ENCODE measurements at regions not wholly inside any gene's neighbourhood (a gene's known extent, or its start where the extent isn't known, plus 50 kb on each side); places are given as distances from the start of the nearest gene placed in this dataset.

GRCh38 chr16:85173981-85174751 is 61.9 kb upstream of the CIBAR2 start:
- no peak overlapping the region for H4K12ac ChIP-seq (ENCODE audit: low read depth, low read length)
- H2AFZ ChIP-seq (ENCODE audit: insufficient read depth, low read length, poor library complexity) = no peak overlapping the region
- peaks cover 4% of the 10 kb centered on the region for H3K27me3 ChIP-seq (ENCODE audit: insufficient read depth, low read length)
- H3K18ac ChIP-seq (ENCODE audit: low read length) = peak overlapping the region; percentile 67
- H2BK12ac ChIP-seq (ENCODE audit: low read length) = peak overlapping the region; percentile 48
- peak overlapping the region; percentile 35 for H2BK5ac ChIP-seq (ENCODE audit: low read depth, low read length, poor library complexity)
- WGBS (ENCODE audit: extremely low coverage, insufficient coverage, insufficient read length) = no CpG with 5 or more reads among the region's 16 CpGs
- H3K36me3 ChIP-seq (ENCODE audit: control insufficient read depth in 1 of 2, insufficient read depth in 2 of 2, low read length in 2 of 2) = peaks cover 12 to 18% of the 10 kb centered on the region in 2 experiments
- peak overlapping the region; percentile 6 for H3K4ac ChIP-seq (ENCODE audit: low read depth, low read length)
- no peak overlapping the region for H3K9ac ChIP-seq (ENCODE audit: low read length)
- H3K9me3 ChIP-seq (ENCODE audit: insufficient read depth, low read depth, low read length) = peaks cover 3% of the 10 kb centered on the region
- peak overlapping the region; percentile 72 for H4K91ac ChIP-seq (ENCODE audit: low read depth, low read length)
- peaks cover 24 to 39% of the 10 kb centered on the region in 2 experiments for H3K4me1 ChIP-seq (ENCODE audit: control insufficient read depth in 1 of 2, insufficient read depth in 2 of 2, low read length in 2 of 2)
- peak overlapping the region; percentile 65 for H2BK120ac ChIP-seq (ENCODE audit: insufficient read depth, low read length, poor library complexity)
- no peak overlapping the region for H3K4me3 ChIP-seq (ENCODE audit: low read depth, low read length)
- peak overlapping the region; percentile 81 for H3K27ac ChIP-seq (ENCODE audit: low read depth, low read length)
- peak; percentile 69 to 77 for DNase-seq
- H4K8ac ChIP-seq (ENCODE audit: low read depth, low read length) = peak overlapping the region; percentile 17
- H3K4me2 ChIP-seq (ENCODE audit: low read length) = peak overlapping the region; percentile 46
- H2AK5ac ChIP-seq (ENCODE audit: low read length) = peak overlapping the region; percentile 40
- no peak overlapping the region for H3K23ac ChIP-seq (ENCODE audit: low read length)
- H3K79me1 ChIP-seq (ENCODE audit: low read length) = peaks cover 13% of the 10 kb centered on the region
- H3K79me2 ChIP-seq (ENCODE audit: control insufficient read depth, insufficient read depth, low read length, poor library complexity) = peaks cover 2% of the 10 kb centered on the region
- H3K14ac ChIP-seq (ENCODE audit: low read length) = peak overlapping the region; percentile 62

GRCh38 chr16:85174871-85175723 is 62.8 kb upstream of the CIBAR2 start:
- H3K27me3 ChIP-seq (ENCODE audit: insufficient read depth, low read length) = peaks cover under 1% of the 10 kb centered on the region
- H2BK5ac ChIP-seq (ENCODE audit: low read depth, low read length, poor library complexity) = no peak overlapping the region
- peak overlapping the region; percentile 44 for H3K18ac ChIP-seq (ENCODE audit: low read length)
- H4K8ac ChIP-seq (ENCODE audit: low read depth, low read length) = no peak overlapping the region
- H2AK5ac ChIP-seq (ENCODE audit: low read length) = peak overlapping the region; percentile 15
- H3K4me1 ChIP-seq (ENCODE audit: control insufficient read depth in 1 of 2, insufficient read depth in 2 of 2, low read length in 2 of 2) = peaks cover 24 to 39% of the 10 kb centered on the region in 2 experiments
- H3K23ac ChIP-seq (ENCODE audit: low read length) = no peak overlapping the region
- peak overlapping the region; percentile 9 for H2BK120ac ChIP-seq (ENCODE audit: insufficient read depth, low read length, poor library complexity)
- peak overlapping the region; percentile 44 for H3K4me2 ChIP-seq (ENCODE audit: low read length)
- H4K12ac ChIP-seq (ENCODE audit: low read depth, low read length) = no peak overlapping the region
- DNase-seq = no peak
- peak overlapping the region; percentile 50 for H3K27ac ChIP-seq (ENCODE audit: low read depth, low read length)
- peaks cover 3% of the 10 kb centered on the region for H3K9me3 ChIP-seq (ENCODE audit: insufficient read depth, low read depth, low read length)
- H3K14ac ChIP-seq (ENCODE audit: low read length) = peak overlapping the region; percentile 30
- no peak overlapping the region for H2AFZ ChIP-seq (ENCODE audit: insufficient read depth, low read length, poor library complexity)
- peaks cover 6% of the 10 kb centered on the region for H3K79me1 ChIP-seq (ENCODE audit: low read length)
- no peak overlapping the region for H3K4me3 ChIP-seq (ENCODE audit: low read depth, low read length)
- no peak overlapping the region for H3K9ac ChIP-seq (ENCODE audit: low read length)
- peak overlapping the region; percentile 12 for H3K4ac ChIP-seq (ENCODE audit: low read depth, low read length)
- peak overlapping the region; percentile 60 for H4K91ac ChIP-seq (ENCODE audit: low read depth, low read length)
- peaks cover 12 to 18% of the 10 kb centered on the region in 2 experiments for H3K36me3 ChIP-seq (ENCODE audit: control insufficient read depth in 1 of 2, insufficient read depth in 2 of 2, low read length in 2 of 2)
- no CpG with 5 or more reads among the region's 26 CpGs for WGBS (ENCODE audit: extremely low coverage, insufficient coverage, insufficient read length)
- peak overlapping the region; percentile 41 for H2BK12ac ChIP-seq (ENCODE audit: low read length)
- H3K79me2 ChIP-seq (ENCODE audit: control insufficient read depth, insufficient read depth, low read length, poor library complexity) = peaks cover 2% of the 10 kb centered on the region

GRCh38 chr16:85175724-85176233 is 63.5 kb upstream of the CIBAR2 start:
- no peak overlapping the region for H4K8ac ChIP-seq (ENCODE audit: low read depth, low read length)
- H2BK120ac ChIP-seq (ENCODE audit: insufficient read depth, low read length, poor library complexity) = no peak overlapping the region
- no peak overlapping the region for H3K23ac ChIP-seq (ENCODE audit: low read length)
- no peak overlapping the region for H2BK5ac ChIP-seq (ENCODE audit: low read depth, low read length, poor library complexity)
- no peak overlapping the region for H3K18ac ChIP-seq (ENCODE audit: low read length)
- no peak overlapping the region for H3K27ac ChIP-seq (ENCODE audit: low read depth, low read length)
- H2BK12ac ChIP-seq (ENCODE audit: low read length) = no peak overlapping the region
- no peak overlapping the region for H3K4ac ChIP-seq (ENCODE audit: low read depth, low read length)
- peaks cover 12 to 18% of the 10 kb centered on the region in 2 experiments for H3K36me3 ChIP-seq (ENCODE audit: control insufficient read depth in 1 of 2, insufficient read depth in 2 of 2, low read length in 2 of 2)
- H4K12ac ChIP-seq (ENCODE audit: low read depth, low read length) = no peak overlapping the region
- H3K9ac ChIP-seq (ENCODE audit: low read length) = no peak overlapping the region
- H4K91ac ChIP-seq (ENCODE audit: low read depth, low read length) = no peak overlapping the region
- no peak overlapping the region for H3K4me3 ChIP-seq (ENCODE audit: low read depth, low read length)
- H3K9me3 ChIP-seq (ENCODE audit: insufficient read depth, low read depth, low read length) = peaks cover 3% of the 10 kb centered on the region
- H3K27me3 ChIP-seq (ENCODE audit: insufficient read depth, low read length) = no peaks in the 10 kb centered on the region
- peaks cover 4% of the 10 kb centered on the region for H3K79me1 ChIP-seq (ENCODE audit: low read length)
- no peak overlapping the region for H3K4me2 ChIP-seq (ENCODE audit: low read length)
- H2AFZ ChIP-seq (ENCODE audit: insufficient read depth, low read length, poor library complexity) = no peak overlapping the region
- DNase-seq = no peak
- WGBS (ENCODE audit: extremely low coverage, insufficient coverage, insufficient read length) = no CpG with 5 or more reads among the region's 10 CpGs
- H3K14ac ChIP-seq (ENCODE audit: low read length) = no peak overlapping the region
- peaks cover 24 to 36% of the 10 kb centered on the region in 2 experiments for H3K4me1 ChIP-seq (ENCODE audit: control insufficient read depth in 1 of 2, insufficient read depth in 2 of 2, low read length in 2 of 2)
- H3K79me2 ChIP-seq (ENCODE audit: control insufficient read depth, insufficient read depth, low read length, poor library complexity) = peaks cover 2% of the 10 kb centered on the region
- H2AK5ac ChIP-seq (ENCODE audit: low read length) = no peak overlapping the region

Measured in trophoblast cell (in vitro differentiated cells and primary cell).